GM12878 (cell line): ENCODE measurements at regions not wholly inside any gene's neighbourhood (a gene's known extent, or its start where the extent isn't known, plus 50 kb on each side); places are given as distances from the start of the nearest gene placed in this dataset.

ENCODE experiments used
- ATAC-seq: fragments of 200-7000 bp; cut with Tn5 transposase; 3 replicates; pipeline ENCODE4 v1.9.1; 2020; ENCODE audit warnings: mild to moderate bottlenecking, moderate library complexity
- BruUV-seq: library from RNA; stranded (reverse); fragments of 400-500 nt; replicated peaks from 2 replicates; lab custom pipeline; 2021; lab: Mats Ljungman, UMichigan
- CTCF ChIA-PET: fragments of 300-600 bp; sonication (Branson Sonifier 250); formaldehyde crosslinking; extraction: SDS; loops from one replicate; lab custom pipeline; 2021; ENCODE audit warnings: inconsistent platforms; lab: Yijun Ruan, JAX
- POLR2A ChIA-PET: fragments of 350-600 bp; formaldehyde crosslinking; extraction: SDS; loops from one replicate; lab custom pipeline; 2021; ENCODE audit warnings: inconsistent platforms; lab: Charles Lee
- RAD21 ChIA-PET: fragments of 300-600 bp; sonication (Branson Sonifier 250); formaldehyde crosslinking; loops from one replicate; lab custom pipeline; 2023; ENCODE audit warnings: antibody characterized with exemption; ENCODE audit not compliant: unreplicated experiment; lab: Charles Lee
- SMC1A ChIA-PET: fragments of 300-600 bp; sonication (Branson Sonifier 250); formaldehyde crosslinking; loops from one replicate; lab custom pipeline; 2023; ENCODE audit not compliant: unreplicated experiment, uncharacterized antibody; lab: Charles Lee
- DNase-seq: peaks from one replicate; pipeline ENCODE4 v3.0.0-alpha.2; 2011; ENCODE audit warnings: low read depth, low spot score
- FAIRE-seq: peaks from 3 replicates; lab custom pipeline; 2011; peaks lifted over from hg19 to GRCh38; lab: Jason Lieb, UNC
- H2AFZ ChIP-seq: 2 replicates; pipeline ENCODE4 v1.6.0; 2011; ENCODE audit warnings: low read depth, low read length, control low read depth; ENCODE audit not compliant: control insufficient read depth
- H3K27ac ChIP-seq: 2 replicates; pipeline ENCODE4 v1.5.1; 2011; ENCODE audit warnings: control low read depth; ENCODE audit not compliant: control insufficient read depth, insufficient read depth
- H3K27me3 ChIP-seq, 2 experiments: replicated peaks in 1 of 2; 2 replicates each; pipeline versions ENCODE4 v1.6.0 to v1.6.1; 2011; ENCODE audit warnings: low read length in 1 of 2; ENCODE audit not compliant: control insufficient read depth in 2 of 2, insufficient read depth in 2 of 2
- H3K36me3 ChIP-seq, 2 experiments: 2 replicates each; pipeline ENCODE4 v1.5.1; 2011; ENCODE audit warnings: low read length in 1 of 2; ENCODE audit not compliant: control insufficient read depth in 2 of 2, insufficient read depth in 2 of 2
- H3K4me1 ChIP-seq: 2 replicates; pipeline ENCODE4 v1.6.1; 2011; ENCODE audit warnings: mild to moderate bottlenecking, low read length, moderate library complexity, mixed read lengths; ENCODE audit not compliant: control insufficient read depth, insufficient read depth
- H3K4me2 ChIP-seq: 2 replicates; pipeline ENCODE4 v1.6.0; 2011; ENCODE audit warnings: control low read depth; ENCODE audit not compliant: control insufficient read depth, insufficient read depth
- H3K4me3 ChIP-seq: fragments of 200-600 bp; sonication (generic); 2 replicates; pipeline ENCODE4 v1.5.1; 2016
- H3K79me2 ChIP-seq: 2 replicates; pipeline ENCODE4 v1.6.0; 2011; ENCODE audit warnings: low read length; ENCODE audit not compliant: control insufficient read depth, insufficient read depth
- H3K9ac ChIP-seq: 2 replicates; pipeline ENCODE4 v1.8.0; 2011; ENCODE audit warnings: low read length, control low read depth, mixed read lengths; ENCODE audit not compliant: control insufficient read depth, insufficient read depth
- H3K9me3 ChIP-seq: replicated peaks from 3 replicates; pipeline ENCODE4 v1.5.1; 2011; ENCODE audit warnings: mild to moderate bottlenecking, low read length; ENCODE audit not compliant: control insufficient read depth, insufficient read depth
- H4K20me1 ChIP-seq: 2 replicates; pipeline ENCODE4 v1.6.0; 2011; ENCODE audit not compliant: control insufficient read depth, insufficient read depth
- CHD1 ChIP-seq: IDR thresholded peaks from 2 replicates; pipeline ENCODE4 v1.6.1; 2012; ENCODE audit warnings: low read depth, low read length, improper control_type of control experiment
- CREB1 ChIP-seq: IDR thresholded peaks from 2 replicates; pipeline ENCODE4 v1.6.1; 2012; ENCODE audit warnings: low read depth, mild to moderate bottlenecking, inconsistent platforms
- HDGF ChIP-seq: fragments of 450-650 bp; IDR thresholded peaks from 2 replicates; pipeline ENCODE4 v1.6.1; 2016; ENCODE audit warnings: antibody characterized with exemption
- MEF2B ChIP-seq: fragments of 450-650 bp; IDR thresholded peaks from 2 replicates; pipeline ENCODE4 v1.6.1; 2018; ENCODE audit warnings: mild to moderate bottlenecking, moderate library complexity; ENCODE audit not compliant: partially characterized antibody, poor library complexity, severe bottlenecking
- NBN ChIP-seq: fragments of 450-650 bp; IDR thresholded peaks from 2 replicates; pipeline ENCODE4 v1.6.1; 2016
- NR2C1 ChIP-seq: fragments of 450-650 bp; IDR thresholded peaks from 2 replicates; pipeline ENCODE4 v1.6.1; 2017; ENCODE audit warnings: antibody characterized with exemption, mild to moderate bottlenecking, moderate library complexity
- PKNOX1 ChIP-seq: fragments of 450-650 bp; IDR thresholded peaks from 2 replicates; pipeline ENCODE4 v1.6.1; 2016; ENCODE audit warnings: mild to moderate bottlenecking
- POLR2AphosphoS2 ChIP-seq: IDR thresholded peaks from 2 replicates; pipeline ENCODE4 v1.6.1; 2011; ENCODE audit warnings: low read depth, mild to moderate bottlenecking, low read length, improper control_type of control experiment, moderate library complexity
- PRDM15 ChIP-seq: fragments of 450-650 bp; formaldehyde crosslinking; IDR thresholded peaks from 2 replicates; pipeline ENCODE4 v1.4.0; 2020; ENCODE audit warnings: mild to moderate bottlenecking, moderate library complexity
- RB1 ChIP-seq: fragments of 450-650 bp; formaldehyde crosslinking; IDR thresholded peaks from 2 replicates; pipeline ENCODE4 v1.6.1; 2017; ENCODE audit warnings: mild to moderate bottlenecking, borderline replicate concordance
- TBL1XR1 ChIP-seq: IDR thresholded peaks from 2 replicates; pipeline ENCODE4 v1.6.1; 2012; ENCODE audit warnings: low read depth, low read length, improper control_type of control experiment
- WGBS: methylation state at CpG from one replicate; pipeline ENCODE4 v1.1.6; 2016; ENCODE audit warnings: low lambda C conversion rate; ENCODE audit not compliant: insufficient replicate concordance, insufficient coverage; ENCODE audit errors: missing lambda C conversion rate; 5-methylcytosine and 5-hydroxymethylcytosine counted together
- in situ Hi-C: fragments of 300-500 bp; cut with MboI; formaldehyde crosslinking; loops from 9 replicates; pipeline ENCODE4 v1.14.3; 2018; ENCODE audit warnings: mixed read lengths
- intact Hi-C: fragments of 100-400 bp; cut with micrococcal nuclease; formaldehyde crosslinking; loops from one replicate; pipeline ENCODE4 v1.14.2; 2022; ENCODE audit not compliant: unreplicated experiment

- no peak overlapping the region for H3K4me3 ChIP-seq
- H3K27me3 ChIP-seq, result no peaks in the 10 kb centered on the region
- intact Hi-C loops, result no loop called here
- in situ Hi-C loops, result no loop called here
- H3K27ac ChIP-seq, result no peak overlapping the region
- no peak for TF ChIP-seq CREB1
- TF ChIP-seq MEF2B, result no peak
- no peak for TF ChIP-seq NBN
- TF ChIP-seq RB1, result no peak
- no peak for TF ChIP-seq TBL1XR1
- no peak for TF ChIP-seq PKNOX1
- no peak for TF ChIP-seq POLR2AphosphoS2
- TF ChIP-seq CHD1, result no peak
- no peak for TF ChIP-seq HDGF
- TF ChIP-seq PRDM15 (CRISPR knock-in tag), result no peak
- TF ChIP-seq NR2C1, result no peak
- DNase-seq, result no peak
- H3K4me1 ChIP-seq, result no peaks in the 10 kb centered on the region
- no peak overlapping the region for H3K4me2 ChIP-seq
- no peak overlapping the region for H3K9ac ChIP-seq
- no peaks in the 10 kb centered on the region for H4K20me1 ChIP-seq
- BruUV-seq, result no TSS peak
- no peak overlapping the region for H2AFZ ChIP-seq
- WGBS, result 4% methylated on average over 3 of the region's 3 CpGs
- ChIA-PET POLR2A (no interaction called here), SMC1A (no interaction called here), RAD21 (no interaction called here), CTCF (no interaction called here)
- FAIRE-seq, result no peak
- no peaks in the 10 kb centered on the region for H3K79me2 ChIP-seq
- no peak for ATAC-seq
- no peaks in the 10 kb centered on the region for H3K36me3 ChIP-seq
- H3K9me3 ChIP-seq, result no peaks in the 10 kb centered on the region
These were observed 859.3 kb upstream of the ATXN7L3B start for GRCh38 chr12:73678335-73678734.
